NOMO-1 (cell line): ENCODE measurements at regions not wholly inside any gene's neighbourhood (a gene's known extent, or its start where the extent isn't known, plus 50 kb on each side); places are given as distances from the start of the nearest gene placed in this dataset.
"Not testable (repeated sequence)": the region's sequence is repeated elsewhere in the genome, so short reads cannot be mapped to it uniquely, and the experiment has no call there.

Experiments used
- DNase-seq, 2 experiments: peaks; one replicate each; lab custom pipeline; 2025; ENCODE audit not compliant: unreplicated experiment in 2 of 2; lab: John Stamatoyannopoulos, UW

DNA sequence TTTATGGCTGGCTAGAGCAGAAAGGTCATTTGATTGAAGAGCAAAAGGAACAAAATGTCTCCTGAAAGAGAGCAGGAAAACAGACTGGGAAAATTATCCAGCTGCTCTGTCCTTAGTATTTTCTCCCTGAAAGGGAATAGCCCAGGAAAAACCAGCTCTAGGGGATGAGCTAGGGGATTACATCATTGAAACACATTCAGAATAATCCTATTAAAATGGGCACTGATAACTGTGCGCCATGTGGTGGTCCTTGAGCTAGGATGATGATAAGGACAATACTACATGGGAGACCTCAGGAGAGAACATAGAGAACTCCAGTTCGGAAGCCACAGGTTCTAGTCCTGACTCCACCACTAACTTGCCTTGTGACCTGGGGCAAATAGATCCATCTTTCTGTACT lies 873.8 kb downstream of the TYW1 start:
- no peak for DNase-seq

DNA sequence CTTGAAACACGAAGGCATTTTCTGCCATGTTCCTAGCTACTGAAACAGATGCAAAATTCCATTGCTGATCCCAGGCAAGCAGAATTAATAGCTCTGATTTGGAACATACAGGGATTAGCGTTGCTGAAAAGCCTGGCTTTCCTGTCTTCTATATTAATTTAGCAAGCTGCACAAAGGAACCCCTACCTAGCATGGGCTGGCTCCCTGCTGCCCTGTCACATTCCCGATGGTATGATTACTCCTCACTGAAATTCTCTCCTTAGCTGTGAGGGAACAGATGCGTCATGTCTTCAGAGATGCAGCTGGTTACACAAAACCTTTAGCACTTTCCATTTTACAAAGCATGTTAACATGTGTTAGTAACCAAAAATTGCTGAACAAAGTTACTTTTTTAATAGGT lies 878.9 kb downstream of the TYW1 start:
- no peak for DNase-seq

DNA sequence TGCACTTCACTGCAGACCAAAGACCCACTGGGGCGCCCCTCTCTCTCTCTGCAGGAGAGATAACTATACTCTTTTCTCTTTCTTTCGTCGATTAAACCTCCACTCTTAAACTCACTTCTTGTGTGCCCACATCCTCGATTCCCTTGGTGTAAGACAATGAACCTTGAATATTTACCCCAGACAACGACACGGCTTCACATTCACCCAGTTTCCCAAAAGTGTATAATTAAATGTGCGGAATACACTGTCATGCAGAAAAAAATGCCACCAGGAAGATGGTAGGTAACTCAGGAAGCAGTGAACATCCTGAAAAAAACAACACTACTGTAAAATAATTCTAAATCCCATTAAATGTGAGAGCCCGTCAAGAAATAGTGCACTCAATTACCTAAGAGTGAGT lies 882.2 kb downstream of the TYW1 start:
- no peak for DNase-seq

GRCh38 chr7:67882843-67883242 lies 886.2 kb downstream of the TYW1 start:
- DNase-seq, result no peak

DNA sequence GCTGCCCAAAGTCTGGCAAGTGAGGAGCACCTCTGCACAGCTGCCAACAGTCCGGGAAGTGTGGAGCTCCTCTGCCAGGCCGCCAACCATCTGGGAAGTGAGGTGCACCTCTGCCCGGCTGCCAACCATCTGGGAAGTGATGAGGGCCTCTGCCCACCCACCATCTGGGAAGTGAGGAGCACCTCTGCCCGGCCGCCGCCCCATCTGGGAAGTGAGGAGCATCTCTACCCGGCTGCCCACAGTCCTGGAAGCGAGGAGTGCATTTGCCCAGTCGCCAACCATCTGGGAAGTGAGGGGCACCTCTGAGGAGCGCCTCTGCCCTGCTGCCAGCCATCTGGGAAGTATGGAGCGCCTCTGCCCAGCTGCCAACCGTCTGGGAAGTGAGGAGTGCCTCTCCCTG lies 893.7 kb downstream of the TYW1 start:
- no peak for DNase-seq

GRCh38 chr7:67894746-67895145 lies 898.1 kb downstream of the TYW1 start:
- no peak for DNase-seq

- no peak for DNase-seq
Observed at GRCh38 chr7:67896721-67897120, 900.1 kb downstream of the TYW1 start.

DNA sequence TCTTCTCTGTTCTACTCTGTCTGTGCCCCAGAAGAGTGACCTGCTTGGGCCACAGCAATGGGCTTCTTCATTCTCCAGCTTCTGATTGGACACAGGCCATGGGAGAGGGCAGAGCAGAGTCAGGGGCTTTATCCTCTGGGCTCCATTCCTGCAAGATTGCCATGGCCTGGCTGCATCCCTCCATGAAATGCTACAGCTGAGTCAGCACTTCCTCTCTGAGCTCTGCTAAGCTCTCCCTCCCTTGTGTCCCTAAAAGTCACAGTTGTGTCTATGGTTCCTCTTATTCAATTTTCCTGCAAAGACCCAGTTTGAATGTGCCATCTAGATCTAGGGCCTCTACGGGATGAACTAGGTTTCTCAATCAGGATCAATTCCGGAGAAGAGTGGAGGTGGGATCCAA lies 903.8 kb downstream of the TYW1 start:
- DNase-seq, result no peak

GRCh38 chr7:67901808-67902480 lies 905.3 kb downstream of the TYW1 start:
- DNase-seq, result no peak

GRCh38 chr7:67907792-67908191 lies 911.2 kb downstream of the TYW1 start:
- no peak for DNase-seq

DNA sequence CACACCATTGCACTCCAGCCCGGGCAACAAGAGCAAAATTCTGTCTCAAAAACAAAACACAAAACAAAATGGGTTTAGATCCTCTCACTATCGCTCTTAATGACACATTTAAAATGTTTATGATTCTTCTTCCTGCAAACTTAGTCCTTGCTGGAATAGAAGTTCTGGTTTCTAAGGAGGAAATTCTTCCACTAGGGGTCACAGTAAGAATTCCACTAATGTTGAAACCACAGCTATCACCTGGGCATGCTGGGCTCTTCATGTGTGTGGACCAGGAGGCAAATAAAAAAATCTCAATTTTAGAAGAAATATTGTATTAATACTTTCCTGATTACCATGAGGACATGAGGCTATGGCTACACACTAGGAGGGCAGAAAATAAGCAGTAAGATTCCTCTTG lies 915.8 kb downstream of the TYW1 start:
- DNase-seq, result no peak

- DNase-seq, result no peak
Observed at GRCh38 chr7:67913604-67914003, 917.0 kb downstream of the TYW1 start.

GRCh38 chr7:67916111-67916510 lies 919.5 kb downstream of the TYW1 start:
- not testable (repeated sequence) for DNase-seq

DNA sequence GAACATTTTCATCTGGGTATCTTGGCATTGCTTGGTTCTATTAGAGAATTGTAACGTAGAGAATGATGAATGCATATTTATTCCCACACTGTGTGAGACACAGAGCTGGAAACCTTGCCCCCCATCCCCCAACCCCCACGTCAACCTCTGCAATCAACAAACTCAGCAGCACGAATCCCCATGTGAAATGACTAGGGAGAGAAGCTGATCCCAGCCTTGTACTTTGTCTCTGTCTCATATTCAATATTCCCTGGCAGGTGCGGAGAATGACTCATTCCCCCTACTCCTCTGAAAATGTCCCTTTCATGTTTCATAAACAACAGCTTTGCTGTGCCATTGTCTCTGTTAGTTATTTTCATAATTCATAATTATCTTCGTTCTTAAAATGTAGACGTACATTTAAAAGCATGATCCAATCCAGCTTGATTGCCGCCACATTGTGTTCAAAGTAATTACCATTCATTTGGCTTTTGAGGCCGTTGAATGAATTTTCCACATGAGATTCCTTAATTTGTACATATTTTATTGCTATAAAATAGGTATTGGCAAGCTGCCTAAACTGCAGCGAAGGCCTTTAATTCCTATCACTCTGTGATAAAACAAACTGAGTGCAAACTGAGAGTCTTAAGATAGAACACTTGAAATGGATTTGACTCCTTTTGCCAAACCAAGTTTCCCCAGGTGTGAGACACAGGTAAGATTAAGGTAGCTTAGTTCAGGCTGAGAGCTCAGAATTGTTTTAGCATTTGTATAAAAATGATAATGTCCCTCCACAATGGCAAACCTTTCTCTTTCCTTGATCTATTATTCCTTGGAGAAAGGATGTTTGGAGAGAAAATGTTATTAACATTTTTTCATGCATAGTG lies 920.2 kb downstream of the TYW1 start:
- no peak for DNase-seq

- DNase-seq, result no peak
Observed at GRCh38 chr7:67917437-67917755, 920.8 kb downstream of the TYW1 start.

DNA sequence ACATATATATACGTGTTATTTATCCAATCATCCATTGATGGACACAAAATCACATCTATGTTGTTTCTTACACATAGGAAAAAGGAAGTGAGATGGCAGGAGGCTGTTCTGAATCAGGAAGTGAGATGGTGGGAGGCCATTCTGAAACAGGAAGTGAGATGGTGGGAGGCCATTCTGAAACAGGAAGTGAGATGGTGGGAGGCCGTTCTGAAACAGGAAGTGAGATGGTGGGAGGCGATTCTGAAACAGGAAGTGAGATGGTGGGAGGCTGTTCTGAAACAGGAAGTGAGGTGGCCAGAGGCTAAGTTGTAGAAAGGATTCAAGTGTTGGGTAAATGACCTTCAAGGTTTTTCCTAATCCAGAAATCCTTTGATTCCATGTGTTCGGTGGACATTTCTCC lies 921.5 kb downstream of the TYW1 start:
- DNase-seq, result peak; percentile 45 to 66

- no peak for DNase-seq
Observed at GRCh38 chr7:67923286-67923685, 926.7 kb downstream of the TYW1 start.

- no peak for DNase-seq
Observed at GRCh38 chr7:67928141-67928540, 931.5 kb downstream of the TYW1 start.

GRCh38 chr7:67936447-67936846 lies 939.8 kb downstream of the TYW1 start:
- not testable (repeated sequence) for DNase-seq

DNA sequence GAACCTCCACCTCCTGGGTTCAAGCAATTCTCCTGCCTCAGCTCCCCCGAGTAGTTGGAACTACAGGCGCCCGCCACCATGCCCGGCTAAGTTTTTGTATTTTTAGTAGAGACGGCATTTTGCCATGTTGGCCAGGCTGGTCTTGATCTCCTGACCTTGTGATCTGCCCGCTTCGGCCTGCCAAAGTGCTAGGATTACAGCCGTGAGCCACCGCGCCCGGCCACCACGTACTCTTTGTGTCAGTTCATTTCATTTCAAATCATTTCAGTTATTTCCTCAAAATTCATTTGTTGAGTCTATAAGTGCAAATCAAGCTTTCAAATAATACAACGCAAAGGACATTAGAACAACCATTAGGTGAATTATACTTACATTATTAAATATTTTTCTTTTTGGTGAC lies 943.8 kb downstream of the TYW1 start:
- DNase-seq, result no peak

DNA sequence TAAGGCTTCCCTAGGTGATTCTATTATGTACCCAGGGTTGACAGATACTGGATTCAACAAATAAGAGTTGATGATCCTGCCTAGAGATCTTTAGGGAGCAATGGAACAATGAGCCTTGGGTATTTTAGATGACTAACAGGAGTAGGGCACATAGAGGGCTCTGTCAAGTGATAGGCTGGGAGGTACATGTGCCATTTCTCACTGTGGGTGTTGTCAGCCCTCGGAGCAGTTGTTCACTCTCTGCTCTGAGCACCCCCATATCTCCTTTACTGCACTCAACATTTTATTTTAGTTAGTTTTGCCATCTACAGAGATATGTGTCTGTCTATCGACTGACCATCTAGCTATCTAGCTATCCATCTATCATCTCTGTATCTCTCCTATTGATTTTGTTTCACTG lies 950.6 kb downstream of the TYW1 start:
- DNase-seq, result no peak

DNA sequence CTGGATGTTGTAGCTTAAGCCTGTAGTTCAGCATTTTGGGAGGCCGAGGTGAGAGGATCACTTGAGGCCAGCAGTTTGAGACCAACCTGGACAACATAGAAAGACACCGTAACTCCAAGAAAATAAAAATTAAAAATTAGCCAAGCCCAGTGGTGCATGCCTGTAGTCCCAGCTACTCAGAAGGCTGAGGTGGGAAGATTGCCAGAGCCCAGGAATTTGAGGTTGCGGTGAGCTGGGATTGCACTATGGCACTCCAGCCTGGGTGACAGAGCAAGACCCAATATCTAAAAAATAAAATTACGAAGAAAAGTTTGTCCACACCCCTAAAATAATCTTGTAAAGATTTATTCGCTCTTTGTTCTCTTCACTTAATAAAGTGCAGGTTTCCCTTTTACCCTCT lies 951.0 kb downstream of the TYW1 start:
- no peak for DNase-seq
